ENCODE measurements at regions not wholly inside any gene's neighbourhood (a gene's known extent, or its start where the extent isn't known, plus 50 kb on each side); places are given as distances from the start of the nearest gene placed in this dataset.

DNA sequence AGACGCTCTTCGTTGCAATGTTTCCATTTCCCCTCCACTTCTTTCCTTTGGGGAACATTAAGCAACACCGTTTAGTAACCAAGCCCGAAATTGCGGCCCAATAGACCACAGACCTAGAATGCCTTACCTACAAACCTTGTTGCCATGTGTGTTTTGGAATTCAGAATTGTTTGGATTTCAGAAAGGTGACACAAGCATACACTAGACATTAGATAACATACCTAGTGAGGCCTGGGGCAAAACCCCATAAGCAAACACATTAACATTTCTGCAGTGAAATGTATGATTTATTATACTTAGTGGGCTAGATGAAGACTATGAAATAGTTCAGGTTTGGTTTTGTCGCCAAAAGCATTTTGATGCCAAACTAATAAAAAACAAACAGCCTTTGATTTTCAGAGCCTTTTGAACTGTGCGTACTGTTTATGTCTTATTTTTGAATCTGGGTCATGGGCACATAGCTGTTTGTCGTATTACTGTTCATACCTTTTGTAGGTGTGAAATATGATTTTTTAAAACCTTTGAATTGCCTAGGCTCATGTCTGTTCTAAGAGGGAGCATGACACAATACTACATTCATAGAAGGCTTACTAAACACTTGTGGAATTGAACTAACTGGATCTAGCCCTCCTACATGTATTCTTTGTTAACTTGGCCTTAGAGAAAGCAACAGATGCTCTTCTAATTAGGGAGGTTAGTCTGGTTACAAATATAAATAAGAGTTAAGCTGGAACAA lies 88.6 kb upstream of the TMEM164 start:
- no peak for TF ChIP-seq CTCF (IDR thresholded peaks at IDR 0.05; ENCODE audit: poor library complexity)
- TF ChIP-seq EZH2 (IDR thresholded peaks at IDR 0.05; ENCODE audit: borderline replicate concordance): no peak
